Caco-2 (cell line): ENCODE measurements at regions not wholly inside any gene's neighbourhood (a gene's known extent, or its start where the extent isn't known, plus 50 kb on each side); places are given as distances from the start of the nearest gene placed in this dataset.

Source experiments
- BruUV-seq: library from RNA; stranded (reverse); fragments of 400-500 nt; replicated peaks from 2 replicates; lab custom pipeline; 2021; lab: Mats Ljungman, UMichigan
- CTCF ChIA-PET: fragments of 300-600 bp; sonication (Branson Sonifier 250); formaldehyde crosslinking; loops from one replicate; lab custom pipeline; 2022; ENCODE audit warnings: antibody characterized with exemption; lab: Charles Lee
- POLR2A ChIA-PET: fragments of 300-600 bp; sonication (Branson Sonifier 250); formaldehyde crosslinking; loops from one replicate; lab custom pipeline; 2022; ENCODE audit warnings: antibody characterized with exemption; lab: Charles Lee
- DNase-seq, 2 experiments: peaks; one replicate each; pipeline versions ENCODE4 v3.0.0 to v3.0.0-alpha.2; 2020 to 2022
- H3K27me3 ChIP-seq: replicated peaks from 2 replicates; pipeline ENCODE4 v1.6.0; 2011; ENCODE audit warnings: low read length; ENCODE audit not compliant: control insufficient read depth, insufficient read depth
- H3K36me3 ChIP-seq: 2 replicates; pipeline ENCODE4 v1.5.1; 2011; ENCODE audit warnings: low read length; ENCODE audit not compliant: control insufficient read depth, insufficient read depth
- H3K4me1 ChIP-seq: fragments of 250-450 bp; sonication (Bioruptor Pico); 2 replicates; pipeline ENCODE4 v1.5.1; 2020; ENCODE audit warnings: mild to moderate bottlenecking
- H3K4me3 ChIP-seq: 2 replicates; pipeline ENCODE4 v1.5.1; 2011; ENCODE audit warnings: low read depth, mild to moderate bottlenecking, control low read depth, low read length
- H3K9me3 ChIP-seq: fragments of 250-450 bp; sonication (Bioruptor Pico); 2 replicates; pipeline ENCODE4 v1.5.1; 2020; ENCODE audit warnings: mild to moderate bottlenecking, moderate library complexity
- H3K27ac Mint-ChIP-seq: one replicate; pipeline ENCODE4 v1.8.0; 2022; ENCODE audit warnings: mixed read lengths; ENCODE audit not compliant: unreplicated experiment
- H3K27me3 Mint-ChIP-seq: one replicate; pipeline ENCODE4 v1.8.0; 2022; ENCODE audit warnings: mixed read lengths; ENCODE audit not compliant: insufficient read depth, unreplicated experiment
- H3K36me3 Mint-ChIP-seq: one replicate; pipeline ENCODE4 v1.8.0; 2022; ENCODE audit warnings: mild to moderate bottlenecking, mixed read lengths; ENCODE audit not compliant: insufficient read depth, unreplicated experiment
- H3K4me1 Mint-ChIP-seq: one replicate; pipeline ENCODE4 v1.8.0; 2022; ENCODE audit warnings: low read depth, mixed read lengths; ENCODE audit not compliant: unreplicated experiment
- H3K4me3 Mint-ChIP-seq: one replicate; pipeline ENCODE4 v1.8.0; 2022; ENCODE audit warnings: mild to moderate bottlenecking, moderate library complexity, mixed read lengths; ENCODE audit not compliant: unreplicated experiment
- H3K9me3 Mint-ChIP-seq: one replicate; pipeline ENCODE4 v1.8.0; 2022; ENCODE audit warnings: mixed read lengths; ENCODE audit not compliant: unreplicated experiment
- CTCF ChIP-seq, 2 experiments: fragments of 200-600 bp in 1 of 2; IDR thresholded peaks; 1 replicate in 1 of 2; 2 replicates in 1 of 2; pipeline versions ENCODE4 v1.5.1 to v1.8.0; 2011 to 2022; ENCODE audit warnings: antibody characterized with exemption in 1 of 2, control low read depth in 1 of 2, inconsistent platforms in 1 of 2, low read depth in 1 of 2, low read length in 1 of 2, mild to moderate bottlenecking in 1 of 2, moderate library complexity in 1 of 2; ENCODE audit not compliant: insufficient read depth in 1 of 2, severe bottlenecking in 1 of 2, unreplicated experiment in 1 of 2
- intact Hi-C: fragments of 100-400 bp; cut with micrococcal nuclease; formaldehyde crosslinking; loops from one replicate; pipeline ENCODE4 v1.10.0; 2022; ENCODE audit not compliant: unreplicated experiment

- no TSS peak for BruUV-seq
- POLR2A ChIA-PET = no interaction called here
- no peaks in the 10 kb centered on the region for H3K9me3 ChIP-seq
Measured at GRCh38 chr5:12854386-12854785, 950.1 kb upstream of the CTNND2 start.

GRCh38 chr5:12851761-12852160 is 947.5 kb upstream of the CTNND2 start:
- Histone ChIP-seq H3K36me3 (no peaks in the 10 kb centered on the region), H3K4me3 (no peak overlapping the region), H3K4me1 (no peaks in the 10 kb centered on the region), H3K9me3 (no peaks in the 10 kb centered on the region), H3K27me3 (no peaks in the 10 kb centered on the region)
- DNase-seq = no peak
- H3K27me3 Mint-ChIP-seq = peaks cover 4% of the 10 kb centered on the region
- no peak overlapping the region for H3K27ac Mint-ChIP-seq
- intact Hi-C loops = no loop called here
- CTCF ChIA-PET = no interaction called here
- H3K4me3 Mint-ChIP-seq = no peak overlapping the region
- TF ChIP-seq CTCF (IDR thresholded peaks at IDR 0.05; ENCODE audit: insufficient read depth in 1 of 2, low read depth in 1 of 2, low read length in 1 of 2, severe bottlenecking in 1 of 2, unreplicated experiment in 1 of 2) = no peak
- POLR2A ChIA-PET = no interaction called here
- no peaks in the 10 kb centered on the region for H3K36me3 Mint-ChIP-seq
- no peaks in the 10 kb centered on the region for H3K9me3 Mint-ChIP-seq
- no TSS peak for BruUV-seq
- H3K4me1 Mint-ChIP-seq = no peaks in the 10 kb centered on the region

More at GRCh38 chr5:12854386-12854785, 950.1 kb upstream of the CTNND2 start:
- H3K27ac Mint-ChIP-seq = no peak overlapping the region
- no peak for DNase-seq
- Histone ChIP-seq H3K27me3 (no peaks in the 10 kb centered on the region), H3K4me1 (no peaks in the 10 kb centered on the region), H3K4me3 (no peak overlapping the region), H3K36me3 (no peaks in the 10 kb centered on the region)
- peaks cover 4% of the 10 kb centered on the region for H3K27me3 Mint-ChIP-seq
- H3K36me3 Mint-ChIP-seq = no peaks in the 10 kb centered on the region
- H3K4me1 Mint-ChIP-seq = no peaks in the 10 kb centered on the region
- H3K9me3 Mint-ChIP-seq = no peaks in the 10 kb centered on the region
- no peak overlapping the region for H3K4me3 Mint-ChIP-seq
- CTCF ChIA-PET = no interaction called here
- TF ChIP-seq CTCF (IDR thresholded peaks at IDR 0.05; ENCODE audit: insufficient read depth in 1 of 2, low read depth in 1 of 2, low read length in 1 of 2, severe bottlenecking in 1 of 2, unreplicated experiment in 1 of 2) = no peak
- intact Hi-C loops = no loop called here

- ChIA-PET CTCF (no interaction called here), POLR2A (no interaction called here)
- no peaks in the 10 kb centered on the region for H3K4me1 ChIP-seq
- no peaks in the 10 kb centered on the region for H3K9me3 Mint-ChIP-seq
- H3K4me1 Mint-ChIP-seq = no peaks in the 10 kb centered on the region
- H3K27ac Mint-ChIP-seq = no peak overlapping the region
- H3K36me3 ChIP-seq = no peaks in the 10 kb centered on the region
- TF ChIP-seq CTCF (IDR thresholded peaks at IDR 0.05; ENCODE audit: insufficient read depth in 1 of 2, low read depth in 1 of 2, low read length in 1 of 2, severe bottlenecking in 1 of 2, unreplicated experiment in 1 of 2) = no peak
- intact Hi-C loops = no loop called here
- no peaks in the 10 kb centered on the region for H3K27me3 ChIP-seq
- H3K4me3 ChIP-seq = no peak overlapping the region
- no peaks in the 10 kb centered on the region for H3K27me3 Mint-ChIP-seq
- no TSS peak for BruUV-seq
- H3K9me3 ChIP-seq = no peaks in the 10 kb centered on the region
- no peak for DNase-seq
- H3K36me3 Mint-ChIP-seq = no peaks in the 10 kb centered on the region
- no peak overlapping the region for H3K4me3 Mint-ChIP-seq
Measured at GRCh38 chr5:12848709-12849108, 944.5 kb upstream of the CTNND2 start.
